GM23338 (cell line): ENCODE measurements at regions not wholly inside any gene's neighbourhood (a gene's known extent, or its start where the extent isn't known, plus 50 kb on each side); places are given as distances from the start of the nearest gene placed in this dataset.

Source experiments
- ATAC-seq: fragments of 200-7000 bp; cut with Tn5 transposase; 3 replicates; pipeline ENCODE4 v1.9.1; 2020
- DNase-seq: peaks from one replicate; pipeline ENCODE4 v3.0.0-alpha.2; 2015; ENCODE audit warnings: low spot score
- H2AFZ ChIP-seq: fragments of 200-600 bp; sonication (generic); 2 replicates; pipeline ENCODE4 v1.8.0; 2016; ENCODE audit warnings: antibody characterized with exemption, mild to moderate bottlenecking, moderate library complexity
- H3F3A ChIP-seq: fragments of 200-600 bp; sonication (generic); replicated peaks from 2 replicates; pipeline ENCODE4 v1.8.0; 2017; ENCODE audit warnings: antibody characterized with exemption, mixed run types, low read depth
- H3K27ac ChIP-seq: fragments of 200-600 bp; sonication (generic); 2 replicates; pipeline ENCODE4 v1.6.1; 2016; ENCODE audit warnings: low read depth
- H3K27me3 ChIP-seq: fragments of 200-600 bp; sonication (generic); 2 replicates; pipeline ENCODE4 v1.8.0; 2016; ENCODE audit warnings: mild to moderate bottlenecking, mixed run types, moderate library complexity; ENCODE audit not compliant: insufficient read depth
- H3K36me3 ChIP-seq: fragments of 200-600 bp; sonication (generic); 2 replicates; pipeline ENCODE4 v1.8.0; 2016; ENCODE audit warnings: mild to moderate bottlenecking; ENCODE audit not compliant: insufficient read depth
- H3K4me1 ChIP-seq: fragments of 200-600 bp; sonication (generic); 2 replicates; pipeline ENCODE4 v1.8.0; 2016; ENCODE audit warnings: mild to moderate bottlenecking, moderate library complexity; ENCODE audit not compliant: insufficient read depth
- H3K4me2 ChIP-seq: fragments of 200-600 bp; sonication (generic); 2 replicates; pipeline ENCODE4 v1.7.1; 2017; ENCODE audit warnings: mixed run types
- H3K4me3 ChIP-seq: fragments of 200-600 bp; sonication (generic); 2 replicates; pipeline ENCODE4 v1.6.1; 2016; ENCODE audit warnings: mixed run types
- H3K79me2 ChIP-seq: fragments of 200-600 bp; sonication (generic); replicated peaks from 2 replicates; pipeline ENCODE4 v1.8.0; 2017; ENCODE audit warnings: mild to moderate bottlenecking; ENCODE audit not compliant: insufficient read depth
- H3K9me2 ChIP-seq: fragments of 200-600 bp; sonication (generic); 2 replicates; pipeline ENCODE4 v1.8.0; 2017; ENCODE audit not compliant: insufficient read depth
- H4K20me1 ChIP-seq: fragments of 200-600 bp; sonication (generic); replicated peaks from 2 replicates; pipeline ENCODE4 v1.8.0; 2017; ENCODE audit warnings: mild to moderate bottlenecking; ENCODE audit not compliant: insufficient read depth
- H3K27ac Mint-ChIP-seq: 2 replicates; pipeline ENCODE4 v1.8.0; 2020; ENCODE audit warnings: inconsistent platforms, mild to moderate bottlenecking, moderate library complexity, mixed read lengths
- H3K27me3 Mint-ChIP-seq: 3 replicates; pipeline ENCODE4 v1.8.0; 2022; ENCODE audit warnings: low read depth, mild to moderate bottlenecking, moderate library complexity, mixed read lengths, inconsistent platforms; ENCODE audit not compliant: insufficient read depth, poor library complexity
- H3K36me3 Mint-ChIP-seq: 3 replicates; pipeline ENCODE4 v1.8.0; 2021; ENCODE audit warnings: low read depth, mild to moderate bottlenecking, inconsistent platforms, moderate library complexity, mixed read lengths
- H3K4me1 Mint-ChIP-seq: 3 replicates; pipeline ENCODE4 v1.8.0; 2020; ENCODE audit warnings: mild to moderate bottlenecking, inconsistent platforms, mixed read lengths
- H3K4me3 Mint-ChIP-seq: 3 replicates; pipeline ENCODE4 v1.8.0; 2021; ENCODE audit warnings: moderate library complexity, mild to moderate bottlenecking, inconsistent platforms, mixed read lengths
- H3K9me3 Mint-ChIP-seq: 3 replicates; pipeline ENCODE4 v1.8.0; 2020; ENCODE audit warnings: moderate library complexity, mild to moderate bottlenecking, inconsistent platforms, mixed read lengths
- CREB1 ChIP-seq: fragments of 250-450 bp; sonication (Bioruptor Pico); IDR thresholded peaks from 2 replicates; pipeline ENCODE4 v1.5.0; 2020; ENCODE audit warnings: low read depth, mild to moderate bottlenecking, moderate library complexity
- CTCF ChIP-seq, 2 experiments: fragments of 200-600 bp in 1 of 2; sonication (generic) in 1 of 2; conservative IDR thresholded peaks; 2 replicates each; pipeline versions ENCODE4 v1.5.1 to v1.6.1; 2016 to 2017; ENCODE audit warnings: antibody characterized with exemption in 2 of 2, low read depth in 2 of 2, mild to moderate bottlenecking in 2 of 2, moderate library complexity in 1 of 2
- ETS1 ChIP-seq: IDR thresholded peaks from 2 replicates; pipeline ENCODE4 v1.6.1; 2016; ENCODE audit warnings: antibody characterized with exemption
- EZH2 ChIP-seq: fragments of 200-600 bp; sonication (generic); IDR thresholded peaks from one replicate; pipeline ENCODE4 v1.8.0; 2017; ENCODE audit warnings: antibody characterized with exemption, mild to moderate bottlenecking, low read depth; ENCODE audit not compliant: unreplicated experiment
- EZH2phosphoT487 ChIP-seq: fragments of 200-600 bp; sonication (generic); IDR thresholded peaks from one replicate; pipeline ENCODE4 v1.8.1; 2018; ENCODE audit warnings: antibody characterized with exemption; ENCODE audit not compliant: unreplicated experiment
- JUNB ChIP-seq: IDR thresholded peaks from one replicate; pipeline ENCODE4 v1.6.1; 2016; ENCODE audit warnings: antibody characterized with exemption; ENCODE audit not compliant: unreplicated experiment
- NANOG ChIP-seq: IDR thresholded peaks from 2 replicates; pipeline ENCODE4 v1.6.1; 2016; ENCODE audit warnings: antibody characterized with exemption, borderline replicate concordance
- POLR2AphosphoS5 ChIP-seq: IDR thresholded peaks from 2 replicates; pipeline ENCODE4 v1.6.1; 2016; ENCODE audit warnings: antibody characterized with exemption, low read depth
- REST ChIP-seq: IDR thresholded peaks from one replicate; pipeline ENCODE4 v1.6.1; 2018; ENCODE audit warnings: antibody characterized with exemption; ENCODE audit not compliant: unreplicated experiment
- STAT1 ChIP-seq: IDR thresholded peaks from one replicate; pipeline ENCODE4 v1.6.1; 2016; ENCODE audit warnings: antibody characterized with exemption; ENCODE audit not compliant: unreplicated experiment
- ZNF114 ChIP-seq: fragments of 250-450 bp; sonication (Bioruptor Pico); IDR thresholded peaks from 2 replicates; pipeline ENCODE4 v1.5.0; 2020; ENCODE audit warnings: mild to moderate bottlenecking, moderate library complexity
- ZNF331 ChIP-seq: fragments of 250-450 bp; sonication (Bioruptor Pico); IDR thresholded peaks from 2 replicates; pipeline ENCODE4 v1.5.0; 2020; ENCODE audit warnings: low read depth, mild to moderate bottlenecking, moderate library complexity
- ZNF462 ChIP-seq: fragments of 250-450 bp; sonication (Bioruptor Pico); IDR thresholded peaks from 2 replicates; pipeline ENCODE4 v1.5.0; 2020; ENCODE audit warnings: mild to moderate bottlenecking, moderate library complexity

- H3K9me3 Mint-ChIP-seq: no peaks in the 10 kb centered on the region
- Histone ChIP-seq H3K4me3 (no peak overlapping the region), H3K27ac (no peak overlapping the region), H3K9me2 (peaks cover 5% of the 10 kb centered on the region), H3K27me3 (no peaks in the 10 kb centered on the region), H3K4me2 (no peak overlapping the region), H3F3A (no peaks in the 10 kb centered on the region), H2AFZ (no peak overlapping the region), H3K4me1 (no peaks in the 10 kb centered on the region; the same call in 1 of the 2 replicates), H4K20me1 (no peaks in the 10 kb centered on the region; the same call in 1 of the 2 replicates), H3K79me2 (no peaks in the 10 kb centered on the region), H3K36me3 (no peaks in the 10 kb centered on the region)
- H3K4me3 Mint-ChIP-seq: no peak overlapping the region
- ATAC-seq (no peak), DNase-seq (no peak)
- peaks cover 1% of the 10 kb centered on the region for H3K27me3 Mint-ChIP-seq
- H3K36me3 Mint-ChIP-seq: no peaks in the 10 kb centered on the region
- no peak for TF ChIP-seq REST
- no peak for TF ChIP-seq ETS1
- no peak for TF ChIP-seq ZNF462 (CRISPR knock-in tag)
- no peak for TF ChIP-seq EZH2
- TF ChIP-seq POLR2AphosphoS5: no peak
- TF ChIP-seq ZNF114 (CRISPR knock-in tag): no peak
- TF ChIP-seq NANOG: no peak
- no peak for TF ChIP-seq CTCF (conservative IDR thresholded peaks at IDR 0.05; ENCODE audit: low read depth in 2 of 2)
- TF ChIP-seq STAT1: no peak
- no peak for TF ChIP-seq EZH2phosphoT487
- TF ChIP-seq JUNB: no peak
- no peak for TF ChIP-seq CREB1 (CRISPR knock-in tag)
- TF ChIP-seq ZNF331: no peak
- no peak overlapping the region for H3K27ac Mint-ChIP-seq
- H3K4me1 Mint-ChIP-seq: peaks cover 8% of the 10 kb centered on the region; the same call in 2 of the 3 replicates
Measured at GRCh38 chr5:155081618-155082017, 68.1 kb downstream of the KIF4B start.
